Muscle layer of colon (tissue), 2 donors: ENCODE measurements at regions not wholly inside any gene's neighbourhood (a gene's known extent, or its start where the extent isn't known, plus 50 kb on each side); places are given as distances from the start of the nearest gene placed in this dataset.
"Not testable (repeated sequence)": the region's sequence is repeated elsewhere in the genome, so short reads cannot be mapped to it uniquely, and the experiment has no call there.

ENCODE experiments used
- H3K27ac ChIP-seq: one replicate; pipeline ENCODE4 v1.7.0; 2013; ENCODE audit warnings: low read depth, mild to moderate bottlenecking, low read length, moderate library complexity
- H3K27me3 ChIP-seq, 2 donors: one replicate each; pipeline ENCODE4 v1.7.0; 2013; ENCODE audit warnings: low read length in 2 of 2, mild to moderate bottlenecking in 2 of 2; ENCODE audit not compliant: insufficient read depth in 2 of 2, control insufficient read depth in 1 of 2
- H3K36me3 ChIP-seq: one replicate; pipeline ENCODE4 v1.7.0; 2013; ENCODE audit warnings: mild to moderate bottlenecking, low read length; ENCODE audit not compliant: insufficient read depth
- H3K4me1 ChIP-seq: one replicate; pipeline ENCODE4 v1.7.0; 2013; ENCODE audit warnings: mild to moderate bottlenecking, low read length; ENCODE audit not compliant: insufficient read depth
- H3K4me3 ChIP-seq, 2 donors: one replicate each; pipeline ENCODE4 v1.7.0; 2013; ENCODE audit warnings: low read length in 2 of 2, low read depth in 1 of 2, mild to moderate bottlenecking in 1 of 2, moderate library complexity in 1 of 2
- H3K9ac ChIP-seq: one replicate; pipeline ENCODE4 v1.7.0; 2013; ENCODE audit warnings: low read length
- H3K9me3 ChIP-seq: one replicate; pipeline ENCODE4 v1.7.0; 2013; ENCODE audit warnings: mild to moderate bottlenecking, low read length
- donor health status: abdominal sarcoma.
- donor health status: Adenocarcinoma of cecum.

DNA sequence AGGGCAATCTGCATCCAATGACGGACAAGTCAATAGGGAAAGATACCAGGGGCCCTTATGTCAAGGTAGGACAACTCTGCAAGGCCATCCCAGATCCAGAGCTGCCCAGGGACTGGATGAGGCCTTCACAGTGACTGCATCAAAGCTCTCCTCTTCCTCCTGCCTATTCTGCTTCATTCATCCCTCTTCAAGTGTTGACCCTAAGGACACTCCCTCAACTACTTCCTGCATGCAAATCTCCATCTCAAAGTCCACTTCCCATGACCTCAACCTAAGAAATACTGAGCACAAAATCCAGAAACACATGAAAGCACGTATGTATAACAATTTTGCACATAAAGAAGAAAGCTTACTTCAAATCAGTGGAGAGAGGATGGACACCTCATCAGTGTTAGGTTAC, 182.3 kb downstream of the AVL9 start:
- H3K27me3 ChIP-seq, result no peaks in the 10 kb centered on the region
- no peak overlapping the region for H3K27ac ChIP-seq
- H3K4me1 ChIP-seq, result no peaks in the 10 kb centered on the region
- no peak overlapping the region for H3K9ac ChIP-seq
- no peaks in the 10 kb centered on the region for H3K36me3 ChIP-seq
- H3K4me3 ChIP-seq, result no peak overlapping the region
- H3K9me3 ChIP-seq, result no peaks in the 10 kb centered on the region

DNA sequence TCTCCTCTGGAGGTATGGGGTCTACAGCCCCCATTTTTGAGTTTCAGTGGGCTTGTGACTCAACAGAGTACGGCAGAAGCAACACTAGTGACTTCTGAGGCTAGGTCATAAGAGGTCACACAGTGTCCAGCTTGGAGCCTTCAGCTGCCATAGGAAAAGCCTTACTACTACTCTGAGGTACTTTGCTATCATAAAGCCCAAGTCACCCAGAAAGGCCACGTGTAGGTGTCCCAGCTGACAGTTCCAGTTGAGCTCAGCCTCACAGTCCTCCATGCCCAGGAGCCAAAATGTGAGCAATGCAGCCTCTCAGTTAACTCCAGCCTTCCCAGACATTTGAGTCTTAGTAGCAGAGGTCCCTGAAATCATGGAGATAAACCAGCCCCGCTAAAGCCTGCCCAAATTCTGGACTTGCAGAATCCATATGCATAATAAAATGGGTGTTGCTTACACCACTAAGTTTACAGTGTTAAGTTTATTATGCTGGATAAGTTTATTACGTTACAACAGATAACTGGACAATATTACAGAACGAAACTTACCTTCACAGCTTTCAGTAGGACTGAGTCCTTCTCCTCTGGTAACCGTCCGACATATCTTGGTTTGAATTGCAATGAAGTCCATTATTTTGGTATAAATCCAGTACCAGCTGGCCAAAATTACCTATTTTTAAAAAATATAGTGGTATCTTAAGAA, 181.1 kb downstream of the AVL9 start:
- no peak overlapping the region for H3K27ac ChIP-seq
- H3K27me3 ChIP-seq, result no peaks in the 10 kb centered on the region
- no peaks in the 10 kb centered on the region for H3K4me1 ChIP-seq
- H3K4me3 ChIP-seq, result no peak overlapping the region
- no peak overlapping the region for H3K9ac ChIP-seq
- no peaks in the 10 kb centered on the region for H3K36me3 ChIP-seq
- H3K9me3 ChIP-seq, result no peaks in the 10 kb centered on the region

DNA sequence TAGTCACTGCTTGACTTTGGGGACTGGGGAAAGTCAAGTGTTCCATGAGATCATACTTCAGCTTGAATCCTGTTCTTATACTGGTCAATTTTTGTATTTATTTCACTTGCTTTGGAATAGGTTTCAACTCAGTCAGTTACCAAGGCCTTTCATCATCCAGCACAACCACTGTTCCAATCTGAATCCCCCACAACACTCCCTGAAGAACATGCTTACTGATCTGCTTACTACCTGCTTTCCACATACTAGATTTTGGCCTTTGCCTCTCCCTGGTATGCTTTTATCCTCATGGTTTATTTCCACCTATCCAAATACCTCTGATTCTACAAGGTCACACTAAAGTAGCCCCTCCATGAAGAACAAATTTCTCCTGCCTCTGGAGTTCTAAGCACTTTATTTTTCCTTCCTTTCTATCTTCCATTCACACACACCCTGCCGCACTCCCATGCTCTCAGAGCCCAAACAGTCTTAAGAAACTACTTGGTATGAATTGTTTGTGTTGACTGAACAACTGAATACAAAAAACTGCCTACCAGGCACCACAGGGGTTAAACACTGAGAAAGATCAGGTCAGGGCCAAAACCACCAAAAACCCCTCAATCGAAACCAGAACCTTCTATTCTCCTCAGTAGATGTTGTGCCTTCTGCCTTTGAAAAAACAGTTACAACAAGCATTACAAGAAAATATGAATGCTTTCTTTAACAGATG, 178.1 kb downstream of the AVL9 start:
- no peaks in the 10 kb centered on the region for H3K4me1 ChIP-seq
- no peak overlapping the region for H3K9ac ChIP-seq
- H3K36me3 ChIP-seq, result no peaks in the 10 kb centered on the region
- H3K27ac ChIP-seq, result no peak overlapping the region
- no peaks in the 10 kb centered on the region for H3K9me3 ChIP-seq
- H3K4me3 ChIP-seq, result no peak overlapping the region
- H3K27me3 ChIP-seq, result no peaks in the 10 kb centered on the region

DNA sequence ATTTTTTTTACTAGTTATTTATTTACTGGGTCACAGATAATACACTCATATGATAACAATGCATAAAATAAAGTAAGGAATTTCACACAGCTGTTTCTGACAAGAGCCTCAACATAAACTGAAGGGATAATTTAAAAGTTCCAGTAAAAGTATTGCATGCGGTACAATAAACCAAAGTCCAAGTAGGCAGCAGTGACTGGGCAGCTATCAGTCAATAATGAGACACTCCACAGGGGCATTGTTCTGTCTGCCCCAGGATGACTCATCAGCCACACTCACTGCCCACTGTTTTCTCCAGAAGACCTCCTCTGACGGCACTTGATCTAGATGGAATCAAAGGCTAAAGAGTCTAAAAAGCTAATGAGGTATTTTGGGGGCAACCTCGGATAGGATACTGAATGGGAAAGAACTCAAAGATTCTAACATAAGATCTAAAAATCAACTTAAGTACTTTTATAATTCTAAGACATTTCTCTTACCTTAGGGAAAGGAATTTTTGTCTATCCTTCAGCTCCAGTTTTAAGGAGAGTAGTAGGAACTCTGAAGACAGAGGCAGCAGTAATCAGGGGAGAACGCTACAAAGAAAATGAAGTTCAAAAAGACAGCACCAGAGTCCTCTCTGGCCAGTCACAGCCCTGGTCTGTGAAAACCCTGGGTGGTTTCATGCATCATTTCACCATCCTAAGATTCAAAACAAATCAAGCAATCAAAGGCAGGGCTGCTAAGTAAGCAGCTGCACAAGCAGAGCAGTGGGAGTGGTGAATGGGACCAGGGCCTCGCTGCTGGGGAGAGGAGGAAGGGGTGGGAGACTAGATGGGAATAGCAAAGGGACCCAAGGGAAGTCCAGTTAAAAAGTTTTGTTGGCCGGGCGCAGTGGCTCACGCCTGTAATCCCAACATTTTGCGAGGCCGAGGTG, 175.1 kb downstream of the AVL9 start:
- Histone ChIP-seq H3K4me1 (no peaks in the 10 kb centered on the region), H3K36me3 (no peaks in the 10 kb centered on the region), H3K4me3 (no peak overlapping the region), H3K9ac (no peak overlapping the region), H3K27ac (no peak overlapping the region), H3K9me3 (no peaks in the 10 kb centered on the region), H3K27me3 (no peaks in the 10 kb centered on the region)

DNA sequence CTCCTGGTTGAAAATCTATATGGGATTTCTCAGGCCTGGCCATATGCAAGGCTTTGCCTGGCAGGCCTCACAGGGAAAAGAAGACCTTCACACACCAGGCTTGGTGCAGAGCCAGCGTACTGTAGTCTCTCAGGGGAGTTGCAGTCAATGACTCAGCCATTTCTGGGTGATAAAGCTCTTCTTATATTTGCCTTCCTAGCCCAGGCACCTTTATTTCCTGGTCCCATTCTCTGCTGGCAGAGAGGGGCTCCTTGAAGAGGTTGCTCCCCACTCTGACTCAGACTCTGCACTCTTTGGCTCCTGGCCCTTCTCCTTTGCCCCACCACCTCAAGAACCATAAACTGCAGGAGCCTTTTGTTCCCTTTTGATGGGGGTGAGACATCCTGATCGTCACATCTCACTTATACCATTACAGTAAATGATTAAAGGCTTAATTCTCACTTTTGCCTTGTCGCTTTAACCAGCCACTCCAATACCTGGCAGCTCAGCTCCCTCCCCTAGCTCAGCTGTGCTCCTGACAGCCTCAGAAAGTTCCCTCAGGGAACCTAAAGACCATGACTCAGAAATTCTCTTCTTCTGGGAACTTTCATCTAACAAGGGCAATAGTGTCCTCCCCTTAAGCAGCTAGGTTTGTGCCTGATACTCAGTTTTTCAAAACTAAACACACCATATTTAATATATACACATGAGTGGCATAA, 174.0 kb downstream of the AVL9 start:
- H3K36me3 ChIP-seq, H3K4me1 ChIP-seq, H3K27ac ChIP-seq, H3K4me3 ChIP-seq, H3K27me3 ChIP-seq, H3K9me3 ChIP-seq, H3K9ac ChIP-seq: not testable (repeated sequence)

DNA sequence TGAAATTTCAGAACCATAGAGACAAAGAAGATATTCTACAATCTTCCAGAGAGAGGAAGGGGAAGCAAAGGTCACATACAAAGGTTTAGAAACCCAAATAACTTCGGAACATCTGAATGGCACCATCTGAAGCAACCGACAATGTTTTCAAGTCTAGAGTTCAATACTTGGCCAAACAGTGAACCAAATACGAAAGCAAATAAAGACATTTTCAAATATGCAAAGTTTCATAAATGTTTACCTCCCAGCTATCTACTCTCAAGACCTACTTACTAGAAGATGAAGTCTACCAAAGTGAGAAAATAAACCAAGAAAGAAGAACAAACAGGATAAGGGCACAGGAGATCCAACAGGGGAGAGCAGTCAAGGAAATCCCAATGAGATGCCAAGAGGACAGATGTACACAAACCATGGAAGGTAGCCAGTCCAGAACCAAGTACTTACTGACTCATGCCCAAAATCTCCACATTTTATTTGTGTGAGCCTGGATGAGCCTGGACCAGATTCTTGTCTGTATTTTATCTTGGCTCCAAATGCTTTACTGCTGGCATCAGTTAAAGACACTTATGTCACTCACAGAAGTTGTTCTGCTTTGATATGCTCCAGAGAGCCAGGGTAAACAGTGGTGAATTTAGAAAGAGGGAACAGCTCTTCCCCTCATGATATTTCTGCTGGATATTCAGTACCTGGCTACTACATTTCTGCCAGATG, 173.3 kb downstream of the AVL9 start:
- H3K27ac ChIP-seq, H3K4me3 ChIP-seq, H3K9ac ChIP-seq, H3K36me3 ChIP-seq, H3K27me3 ChIP-seq, H3K4me1 ChIP-seq, H3K9me3 ChIP-seq: not testable (repeated sequence)

DNA sequence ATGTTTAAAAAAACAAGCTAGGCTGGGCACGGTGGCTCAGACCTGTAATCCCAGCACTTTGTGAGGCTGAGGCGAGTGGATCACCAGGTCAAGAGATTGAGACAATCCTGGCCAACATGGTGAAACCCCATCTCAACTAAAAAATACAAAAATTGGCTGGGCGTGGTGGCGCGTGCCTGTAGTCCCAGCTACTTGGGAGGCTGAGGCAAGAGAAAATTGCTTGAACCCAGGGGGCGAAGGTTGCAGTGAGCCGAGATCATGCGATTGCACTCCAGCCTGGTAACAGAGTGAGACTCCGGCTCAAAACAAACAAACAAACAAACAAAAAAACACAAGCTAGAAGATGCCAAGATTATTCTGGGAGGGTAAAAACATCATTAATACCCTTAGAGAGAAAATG, 172.3 kb downstream of the AVL9 start:
- not testable (repeated sequence) for H3K36me3 ChIP-seq, H3K9ac ChIP-seq, H3K4me3 ChIP-seq, H3K4me1 ChIP-seq, H3K27me3 ChIP-seq, H3K27ac ChIP-seq, H3K9me3 ChIP-seq

DNA sequence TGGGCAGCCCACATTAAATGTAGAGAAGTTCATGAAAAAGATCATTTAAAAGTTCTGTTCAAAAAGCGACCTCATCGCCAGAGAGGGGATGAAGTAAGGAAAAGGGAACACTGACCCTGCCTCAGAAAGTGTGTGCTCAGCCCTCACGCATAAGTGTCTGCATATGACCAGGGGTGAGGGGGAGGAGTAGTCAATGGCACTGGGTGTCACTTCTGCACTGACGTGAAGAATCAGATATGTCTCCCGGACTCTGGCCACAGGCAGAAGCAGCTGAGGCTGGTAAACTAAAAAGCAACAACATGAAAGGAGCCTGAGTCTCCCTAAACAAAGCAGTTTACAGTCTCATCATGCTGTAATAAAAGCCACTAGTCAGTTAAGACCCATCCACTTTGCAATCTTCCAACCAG, 168.5 kb downstream of the AVL9 start:
- H3K9me3 ChIP-seq, H3K4me1 ChIP-seq, H3K4me3 ChIP-seq, H3K36me3 ChIP-seq, H3K27me3 ChIP-seq, H3K9ac ChIP-seq, H3K27ac ChIP-seq: not testable (repeated sequence)

DNA sequence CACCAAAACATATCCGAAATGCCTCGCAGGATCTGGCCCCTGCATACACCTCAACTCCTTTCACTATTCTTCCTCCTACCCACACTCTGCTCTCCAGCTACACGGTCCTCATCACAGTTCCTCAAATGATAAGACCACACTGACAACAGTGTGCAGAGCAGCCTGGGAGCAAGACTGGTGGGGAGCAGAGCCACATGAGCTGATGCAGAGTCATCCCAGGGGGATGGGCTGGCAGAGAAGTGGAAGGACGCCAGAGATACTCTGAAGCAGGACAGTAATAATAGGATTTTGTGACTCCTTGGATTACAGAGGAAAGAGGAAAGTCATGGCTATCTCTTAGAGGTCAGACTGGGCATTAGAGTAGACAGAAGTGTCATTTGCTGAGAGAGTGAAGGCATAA, 167.2 kb downstream of the AVL9 start:
- H3K4me1 ChIP-seq, H3K27me3 ChIP-seq, H3K9me3 ChIP-seq, H3K36me3 ChIP-seq, H3K9ac ChIP-seq, H3K27ac ChIP-seq, H3K4me3 ChIP-seq: not testable (repeated sequence)

DNA sequence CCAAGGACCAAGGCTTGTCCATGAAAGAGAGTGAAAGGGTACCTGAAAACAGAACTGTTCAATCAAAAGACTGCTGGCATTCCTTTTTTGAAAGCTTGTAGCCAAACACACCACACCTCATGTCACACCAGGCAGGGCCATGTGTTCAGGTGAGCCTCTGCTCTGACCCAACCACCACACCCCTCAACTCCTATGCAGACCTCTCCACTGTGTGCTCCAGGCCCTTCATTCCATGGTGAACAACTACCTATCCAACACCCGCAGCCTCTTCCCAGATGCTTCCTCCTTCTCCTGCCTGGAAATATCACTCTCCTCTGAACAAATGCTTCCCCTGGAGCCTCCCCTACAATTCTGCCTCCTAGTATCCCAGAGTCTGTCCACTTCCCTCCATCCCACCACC, 166.6 kb downstream of the AVL9 start:
- Histone ChIP-seq H3K27me3 (no peaks in the 10 kb centered on the region), H3K9ac (no peak overlapping the region), H3K36me3 (no peaks in the 10 kb centered on the region), H3K4me3 (no peak overlapping the region), H3K9me3 (no peaks in the 10 kb centered on the region), H3K4me1 (no peaks in the 10 kb centered on the region), H3K27ac (no peak overlapping the region)

DNA sequence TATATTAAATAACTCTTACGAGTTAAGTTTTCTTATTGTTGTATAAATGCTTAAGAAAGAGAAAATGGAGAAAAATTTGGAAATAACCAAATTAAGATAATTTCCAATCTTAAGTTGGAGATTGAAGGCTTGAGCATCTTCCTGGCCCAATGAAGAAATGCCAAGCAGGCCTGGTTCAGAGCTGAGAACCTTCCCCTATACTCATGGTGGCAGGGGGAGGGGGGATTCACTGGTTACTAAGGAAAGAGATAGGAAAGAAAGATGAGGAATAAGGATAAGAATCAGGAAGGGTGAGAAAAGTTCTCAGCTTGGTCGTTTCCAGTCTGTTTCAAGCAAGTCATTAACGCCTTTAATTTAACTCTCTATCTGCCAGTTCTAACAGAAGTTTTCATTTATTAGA, 166.2 kb downstream of the AVL9 start:
- H3K4me3 ChIP-seq, result no peak overlapping the region
- no peaks in the 10 kb centered on the region for H3K9me3 ChIP-seq
- H3K4me1 ChIP-seq, result no peaks in the 10 kb centered on the region
- H3K36me3 ChIP-seq, result no peaks in the 10 kb centered on the region
- H3K9ac ChIP-seq, result no peak overlapping the region
- no peaks in the 10 kb centered on the region for H3K27me3 ChIP-seq
- H3K27ac ChIP-seq, result no peak overlapping the region
